AG10803 (cell line): ENCODE measurements at regions not wholly inside any gene's neighbourhood (a gene's known extent, or its start where the extent isn't known, plus 50 kb on each side); places are given as distances from the start of the nearest gene placed in this dataset.

Source experiments
- DNase-seq: peaks from one replicate; pipeline ENCODE4 v3.0.0; 2010; ENCODE audit warnings: low read depth
- H3K4me3 ChIP-seq: 2 replicates; pipeline ENCODE4 v1.5.1; 2011; ENCODE audit warnings: mild to moderate bottlenecking, low read length, control low read depth
- TF ChIP-seq, protein P1 (sequence below): conservative IDR thresholded peaks from 2 replicates; pipeline ENCODE4 v1.5.1; 2011; ENCODE audit warnings: mild to moderate bottlenecking, low read length, control low read depth, inconsistent platforms

- no peak overlapping the region for H3K4me3 ChIP-seq
- TF ChIP-seq, protein P1, sequence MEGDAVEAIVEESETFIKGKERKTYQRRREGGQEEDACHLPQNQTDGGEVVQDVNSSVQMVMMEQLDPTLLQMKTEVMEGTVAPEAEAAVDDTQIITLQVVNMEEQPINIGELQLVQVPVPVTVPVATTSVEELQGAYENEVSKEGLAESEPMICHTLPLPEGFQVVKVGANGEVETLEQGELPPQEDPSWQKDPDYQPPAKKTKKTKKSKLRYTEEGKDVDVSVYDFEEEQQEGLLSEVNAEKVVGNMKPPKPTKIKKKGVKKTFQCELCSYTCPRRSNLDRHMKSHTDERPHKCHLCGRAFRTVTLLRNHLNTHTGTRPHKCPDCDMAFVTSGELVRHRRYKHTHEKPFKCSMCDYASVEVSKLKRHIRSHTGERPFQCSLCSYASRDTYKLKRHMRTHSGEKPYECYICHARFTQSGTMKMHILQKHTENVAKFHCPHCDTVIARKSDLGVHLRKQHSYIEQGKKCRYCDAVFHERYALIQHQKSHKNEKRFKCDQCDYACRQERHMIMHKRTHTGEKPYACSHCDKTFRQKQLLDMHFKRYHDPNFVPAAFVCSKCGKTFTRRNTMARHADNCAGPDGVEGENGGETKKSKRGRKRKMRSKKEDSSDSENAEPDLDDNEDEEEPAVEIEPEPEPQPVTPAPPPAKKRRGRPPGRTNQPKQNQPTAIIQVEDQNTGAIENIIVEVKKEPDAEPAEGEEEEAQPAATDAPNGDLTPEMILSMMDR, result no peak
- DNase-seq, result no peak
These were observed 694.7 kb downstream of the CBLN2 start for GRCh38 chr18:71849407-71849806.

- no peak overlapping the region for H3K4me3 ChIP-seq
- TF ChIP-seq, protein P1, result no peak
- DNase-seq, result no peak
These were observed 697.4 kb downstream of the CBLN2 start for GRCh38 chr18:71846716-71847115.

GRCh38 chr18:71844814-71845213 lies 699.3 kb downstream of the CBLN2 start:
- DNase-seq, result no peak
- no peak overlapping the region for H3K4me3 ChIP-seq
- TF ChIP-seq, protein P1, result no peak

DNA sequence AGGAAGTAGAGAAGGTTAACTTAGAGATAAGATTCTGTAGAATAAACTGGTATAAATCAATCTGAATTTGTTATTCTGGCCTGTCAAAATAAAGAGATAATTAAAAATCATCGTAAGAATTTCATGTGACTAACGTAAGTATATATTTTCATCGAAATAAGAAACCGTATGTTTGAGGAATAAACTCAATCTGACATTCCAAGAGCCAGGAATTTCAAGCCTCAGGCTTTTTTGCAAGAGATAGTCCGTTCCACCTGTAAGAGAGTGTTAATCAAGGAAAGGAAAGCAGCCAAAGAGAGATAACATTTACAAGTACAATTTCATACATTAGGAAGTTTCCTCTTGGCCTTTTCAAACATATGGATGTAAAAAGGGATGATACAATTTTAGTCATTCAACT lies 701.5 kb downstream of the CBLN2 start:
- DNase-seq, result no peak
- TF ChIP-seq, protein P1, result no peak
- H3K4me3 ChIP-seq, result no peak overlapping the region

DNA sequence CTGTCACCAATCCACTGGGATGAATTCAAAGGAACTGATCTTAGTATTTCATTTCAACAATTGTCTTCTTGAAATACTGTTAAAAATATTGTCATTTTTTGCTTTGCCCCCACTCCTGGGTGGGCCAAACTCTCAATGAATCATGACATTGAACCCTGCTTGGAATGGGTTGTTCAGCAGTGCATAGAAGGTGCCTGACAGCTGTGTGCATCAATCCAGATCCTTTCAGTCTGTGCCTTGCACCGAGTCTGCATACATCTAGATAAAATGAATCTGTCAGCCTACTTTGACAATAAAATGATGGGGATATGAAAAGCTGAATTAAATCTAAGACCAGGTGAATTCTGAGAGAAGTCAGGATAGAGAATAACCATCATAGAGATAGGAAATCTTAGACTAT lies 706.6 kb downstream of the CBLN2 start:
- TF ChIP-seq, protein P1, result no peak
- no peak overlapping the region for H3K4me3 ChIP-seq
- no peak for DNase-seq

GRCh38 chr18:71832946-71833617 lies 711.1 kb downstream of the CBLN2 start:
- no peak overlapping the region for H3K4me3 ChIP-seq
- no peak for DNase-seq
- TF ChIP-seq, protein P1, result no peak

GRCh38 chr18:71831039-71831438 lies 713.1 kb downstream of the CBLN2 start:
- DNase-seq, result no peak
- H3K4me3 ChIP-seq, result no peak overlapping the region
- TF ChIP-seq, protein P1, result no peak
